ENCODE measurements at regions not wholly inside any gene's neighbourhood (a gene's known extent, or its start where the extent isn't known, plus 50 kb on each side); places are given as distances from the start of the nearest gene placed in this dataset.

GRCh38 chr17:71933306-71933705 lies 187.5 kb upstream of the SOX9 start:
- Histone ChIP-seq H3K27me3 (ENCODE audit: insufficient read depth, low read depth) (no peaks in the 10 kb centered on the region), H3K79me2 (ENCODE audit: low read depth) (no peaks in the 10 kb centered on the region), H3K9me2 (ENCODE audit: insufficient read depth) (no peaks in the 10 kb centered on the region), H3K4me2 (no peak overlapping the region), H3F3A (ENCODE audit: insufficient read depth, low read depth) (peaks cover 10% of the 10 kb centered on the region; the same call in 1 of the 2 replicates), H2AFZ (no peak overlapping the region), H3K4me1 (replicated peaks; ENCODE audit: insufficient read depth) (peaks cover 34% of the 10 kb centered on the region), H4K20me1 (ENCODE audit: insufficient read depth) (no peaks in the 10 kb centered on the region), H3K4me3 (no peak overlapping the region), H3K36me3 (ENCODE audit: low read depth) (no peaks in the 10 kb centered on the region), H3K9me3 (ENCODE audit: insufficient read depth, low read depth) (0 out of 2 replicates have a peak, but pooled peaks cover 2% of the 10 kb centered on the region), H3K27ac (no peak overlapping the region)
- BruUV-seq (replicated peaks) = no TSS peak
- ChIA-PET CTCF (interaction anchor here (0.7 kb wide), 1 partner anchor 321 kb away, joined by 3 read pairs; no protein-coding TSS in a partner anchor), POLR2A (ENCODE audit: unreplicated experiment) (no interaction called here)
- TF ChIP-seq CTCF (conservative IDR thresholded peaks at IDR 0.05) (no peak), EZH2 (IDR thresholded peaks at IDR 0.05; ENCODE audit: low read depth) (no peak)
- no peak for DNase-seq
- intact Hi-C loops (cut with micrococcal nuclease; ENCODE audit: unreplicated experiment) = no loop called here

- TF ChIP-seq EZH2 (IDR thresholded peaks at IDR 0.05; ENCODE audit: low read depth) = no peak
- TF ChIP-seq CTCF (conservative IDR thresholded peaks at IDR 0.05) = no peak
- Histone ChIP-seq H3K4me3 (no peak overlapping the region), H3K4me2 (no peak overlapping the region), H3K9me2 (ENCODE audit: insufficient read depth) (no peaks in the 10 kb centered on the region), H3K27ac (no peak overlapping the region), H2AFZ (no peak overlapping the region), H3K9me3 (ENCODE audit: insufficient read depth, low read depth) (0 out of 2 replicates have a peak, but pooled peaks cover 2% of the 10 kb centered on the region), H3K27me3 (ENCODE audit: insufficient read depth, low read depth) (no peaks in the 10 kb centered on the region), H3K79me2 (ENCODE audit: low read depth) (no peaks in the 10 kb centered on the region), H4K20me1 (ENCODE audit: insufficient read depth) (no peaks in the 10 kb centered on the region), H3K36me3 (ENCODE audit: low read depth) (no peaks in the 10 kb centered on the region), H3K4me1 (replicated peaks; ENCODE audit: insufficient read depth) (peaks cover 34% of the 10 kb centered on the region), H3F3A (ENCODE audit: insufficient read depth, low read depth) (peaks cover 10% of the 10 kb centered on the region; the same call in 1 of the 2 replicates)
- no TSS peak for BruUV-seq (replicated peaks)
- intact Hi-C loops (cut with micrococcal nuclease; ENCODE audit: unreplicated experiment) = no loop called here
- no peak for DNase-seq
- CTCF ChIA-PET = no interaction called here
- POLR2A ChIA-PET (ENCODE audit: unreplicated experiment) = no interaction called here
Measured at GRCh38 chr17:71934520-71934919, 186.3 kb upstream of the SOX9 start.

- no peaks in the 10 kb centered on the region for H3K27me3 ChIP-seq (ENCODE audit: insufficient read depth, low read depth)
- TF ChIP-seq CTCF (conservative IDR thresholded peaks at IDR 0.05) (no peak), EZH2 (IDR thresholded peaks at IDR 0.05; ENCODE audit: low read depth) (no peak)
- no peaks in the 10 kb centered on the region for H3K36me3 ChIP-seq (ENCODE audit: low read depth)
- H3K27ac ChIP-seq = no peak overlapping the region
- H3F3A ChIP-seq (ENCODE audit: insufficient read depth, low read depth) = peaks cover 10% of the 10 kb centered on the region; the same call in 1 of the 2 replicates
- intact Hi-C loops (cut with micrococcal nuclease; ENCODE audit: unreplicated experiment) = loop anchor here (5.0 kb wide), 1 partner anchor 37 kb away; no protein-coding TSS in a partner anchor
- H2AFZ ChIP-seq = no peak overlapping the region
- CTCF ChIA-PET = no interaction called here
- H4K20me1 ChIP-seq (ENCODE audit: insufficient read depth) = no peaks in the 10 kb centered on the region
- BruUV-seq (replicated peaks) = no TSS peak
- no peaks in the 10 kb centered on the region for H3K79me2 ChIP-seq (ENCODE audit: low read depth)
- H3K9me3 ChIP-seq (ENCODE audit: insufficient read depth, low read depth) = 0 out of 2 replicates have a peak, but pooled peaks cover 4% of the 10 kb centered on the region
- no peaks in the 10 kb centered on the region for H3K9me2 ChIP-seq (ENCODE audit: insufficient read depth)
- DNase-seq = no peak
- H3K4me2 ChIP-seq = no peak overlapping the region
- H3K4me1 ChIP-seq (replicated peaks; ENCODE audit: insufficient read depth) = peaks cover 34% of the 10 kb centered on the region
- POLR2A ChIA-PET (ENCODE audit: unreplicated experiment) = interaction anchor here (0.7 kb wide), 1 partner anchor 1733 kb away, joined by 5 read pairs; no protein-coding TSS in a partner anchor
- no peak overlapping the region for H3K4me3 ChIP-seq
Measured at GRCh38 chr17:71935341-71935740, 185.5 kb upstream of the SOX9 start.

Data from PC-9 (cell line).